Astrocyte (in vitro differentiated cells and primary cell): ENCODE measurements at regions not wholly inside any gene's neighbourhood (a gene's known extent, or its start where the extent isn't known, plus 50 kb on each side); places are given as distances from the start of the nearest gene placed in this dataset.

Source experiments
- EZH2 ChIP-seq: IDR thresholded peaks from 2 replicates; pipeline ENCODE4 v1.6.1; 2012; ENCODE audit warnings: mild to moderate bottlenecking, low read length, inconsistent platforms; ENCODE audit not compliant: insufficient read depth
- TF ChIP-seq, protein P1 (sequence below): IDR thresholded peaks from 2 replicates; pipeline ENCODE4 v1.5.1; 2011; ENCODE audit warnings: low read depth, mild to moderate bottlenecking, inconsistent platforms, low read length, moderate library complexity; ENCODE audit not compliant: insufficient read depth

DNA sequence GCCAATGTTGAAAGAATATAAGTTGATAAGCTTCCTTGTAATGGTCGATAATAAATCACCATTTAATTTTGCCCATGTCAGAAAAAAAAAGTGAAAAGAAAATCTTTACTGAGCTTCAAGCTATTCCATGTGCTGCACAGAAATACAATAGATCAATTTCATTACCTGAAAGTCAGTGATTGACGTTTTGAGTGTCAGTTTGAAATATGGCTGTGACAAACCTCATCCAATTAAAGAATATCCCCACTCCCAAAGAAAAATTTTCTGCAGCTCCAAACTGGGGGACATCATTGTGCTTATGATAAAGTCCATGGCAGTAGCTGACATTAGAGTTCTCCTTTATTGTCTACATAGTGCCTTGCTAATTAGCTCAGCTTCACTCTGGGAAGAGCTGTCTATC is 184.8 kb upstream of the RPRM start:
- TF ChIP-seq, protein P1, sequence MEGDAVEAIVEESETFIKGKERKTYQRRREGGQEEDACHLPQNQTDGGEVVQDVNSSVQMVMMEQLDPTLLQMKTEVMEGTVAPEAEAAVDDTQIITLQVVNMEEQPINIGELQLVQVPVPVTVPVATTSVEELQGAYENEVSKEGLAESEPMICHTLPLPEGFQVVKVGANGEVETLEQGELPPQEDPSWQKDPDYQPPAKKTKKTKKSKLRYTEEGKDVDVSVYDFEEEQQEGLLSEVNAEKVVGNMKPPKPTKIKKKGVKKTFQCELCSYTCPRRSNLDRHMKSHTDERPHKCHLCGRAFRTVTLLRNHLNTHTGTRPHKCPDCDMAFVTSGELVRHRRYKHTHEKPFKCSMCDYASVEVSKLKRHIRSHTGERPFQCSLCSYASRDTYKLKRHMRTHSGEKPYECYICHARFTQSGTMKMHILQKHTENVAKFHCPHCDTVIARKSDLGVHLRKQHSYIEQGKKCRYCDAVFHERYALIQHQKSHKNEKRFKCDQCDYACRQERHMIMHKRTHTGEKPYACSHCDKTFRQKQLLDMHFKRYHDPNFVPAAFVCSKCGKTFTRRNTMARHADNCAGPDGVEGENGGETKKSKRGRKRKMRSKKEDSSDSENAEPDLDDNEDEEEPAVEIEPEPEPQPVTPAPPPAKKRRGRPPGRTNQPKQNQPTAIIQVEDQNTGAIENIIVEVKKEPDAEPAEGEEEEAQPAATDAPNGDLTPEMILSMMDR = no peak
- no peak for TF ChIP-seq EZH2
